ENCODE measurements at regions not wholly inside any gene's neighbourhood (a gene's known extent, or its start where the extent isn't known, plus 50 kb on each side); places are given as distances from the start of the nearest gene placed in this dataset.

GRCh38 chr18:64474255-64474654 is 325.4 kb upstream of the LINC00305 start (continued):
- TF ChIP-seq ZNF532 (CRISPR knock-in tag; IDR thresholded peaks at IDR 0.05; ENCODE audit: borderline replicate concordance), result no peak
- no peak for TF ChIP-seq CDX4 (CRISPR knock-in tag; IDR thresholded peaks at IDR 0.05; ENCODE audit: borderline replicate concordance)
- no peak for TF ChIP-seq FOXJ3 (CRISPR knock-in tag; IDR thresholded peaks at IDR 0.05; ENCODE audit: borderline replicate concordance)
- no peak for TF ChIP-seq HMGXB4 (CRISPR knock-in tag; IDR thresholded peaks at IDR 0.05)
- no peak for TF ChIP-seq ETV6 (CRISPR knock-in tag; IDR thresholded peaks at IDR 0.05)
- TF ChIP-seq HMGA2 (CRISPR knock-in tag; IDR thresholded peaks at IDR 0.05), result no peak
- TF ChIP-seq ESRRA (CRISPR knock-in tag; IDR thresholded peaks at IDR 0.05; ENCODE audit: borderline replicate concordance), result no peak
- TF ChIP-seq CBFB (CRISPR knock-in tag; IDR thresholded peaks at IDR 0.05; ENCODE audit: low read depth), result no peak

GRCh38 chr18:64449434-64449833 is 300.5 kb upstream of the LINC00305 start:
- ATAC-seq, result no peak
- no peak for DNase-seq (ENCODE audit: low spot score)
- POLR2A ChIA-PET, result interaction anchor here (0.6 kb wide), 1 partner anchor 98 kb away, joined by 3 read pairs; no protein-coding TSS in a partner anchor
- H3K27me3 Mint-ChIP-seq (ENCODE audit: low read depth), result no peaks in the 10 kb centered on the region
- no peak overlapping the region for H3K4me3 Mint-ChIP-seq
- CTCF ChIA-PET, result interaction anchor here (0.5 kb wide), 1 partner anchor 40 kb away, joined by 3 read pairs; no protein-coding TSS in a partner anchor
- no peaks in the 10 kb centered on the region for H3K36me3 Mint-ChIP-seq
- peaks cover 9% of the 10 kb centered on the region for H3K4me1 Mint-ChIP-seq
- no peak overlapping the region for H3K27ac Mint-ChIP-seq
- H3K9me3 Mint-ChIP-seq, result peaks cover 13% of the 10 kb centered on the region
- no peak for TF ChIP-seq GTF2I (CRISPR knock-in tag; conservative IDR thresholded peaks at IDR 0.05)
- no peak for TF ChIP-seq NR3C1 (CRISPR knock-in tag; conservative IDR thresholded peaks at IDR 0.05; ENCODE audit: low read depth)
- TF ChIP-seq KAT7 (CRISPR knock-in tag; IDR thresholded peaks at IDR 0.05; ENCODE audit: borderline replicate concordance), result no peak
- no peak for TF ChIP-seq USF1 (CRISPR knock-in tag; IDR thresholded peaks at IDR 0.05)
- TF ChIP-seq ZNF396 (CRISPR knock-in tag; IDR thresholded peaks at IDR 0.05; ENCODE audit: borderline replicate concordance), result no peak
- no peak for TF ChIP-seq ZSCAN18 (CRISPR knock-in tag; IDR thresholded peaks at IDR 0.05)
- TF ChIP-seq ZNF317 (CRISPR knock-in tag; IDR thresholded peaks at IDR 0.05; ENCODE audit: borderline replicate concordance, low read depth), result no peak
- no peak for TF ChIP-seq NFE2L1 (CRISPR knock-in tag; IDR thresholded peaks at IDR 0.05)
- no peak for TF ChIP-seq STAT6 (CRISPR knock-in tag; conservative IDR thresholded peaks at IDR 0.05; ENCODE audit: low read depth)
- TF ChIP-seq MAX (CRISPR knock-in tag; IDR thresholded peaks at IDR 0.05), result no peak
- no peak for TF ChIP-seq ZNF423 (CRISPR knock-in tag; IDR thresholded peaks at IDR 0.05)
- no peak for TF ChIP-seq OVOL2 (CRISPR knock-in tag; IDR thresholded peaks at IDR 0.05; ENCODE audit: borderline replicate concordance)
- no peak for TF ChIP-seq HMGA2 (CRISPR knock-in tag; IDR thresholded peaks at IDR 0.05)
- TF ChIP-seq FOXK1 (CRISPR knock-in tag; IDR thresholded peaks at IDR 0.05), result no peak
